Gastroesophageal sphincter (tissue), 3 donors: ENCODE measurements at regions not wholly inside any gene's neighbourhood (a gene's known extent, or its start where the extent isn't known, plus 50 kb on each side); places are given as distances from the start of the nearest gene placed in this dataset.

Experiments
- CTCF ChIP-seq, 4 experiments: fragments of 200-600 bp in 2 of 4; fragments of 450-650 bp in 2 of 4; sonication (generic) in 1 of 4; IDR thresholded peaks; one replicate each; pipeline ENCODE4 v1.5.1; 2017 to 2019; ENCODE audit warnings: antibody characterized with exemption in 4 of 4, mild to moderate bottlenecking in 2 of 4, moderate library complexity in 2 of 4
- POLR2A ChIP-seq, 2 donors: fragments of 450-650 bp; IDR thresholded peaks; one replicate each; pipeline ENCODE4 v1.6.1; 2017; ENCODE audit warnings: antibody characterized with exemption in 2 of 2, mild to moderate bottlenecking in 2 of 2, moderate library complexity in 1 of 2
- POLR2AphosphoS5 ChIP-seq: sonication (generic); formaldehyde crosslinking; IDR thresholded peaks from one replicate; pipeline ENCODE4 v1.6.1; 2017; ENCODE audit warnings: antibody characterized with exemption

- TF ChIP-seq CTCF (IDR thresholded peaks at IDR 0.05) = no peak
- no peak for TF ChIP-seq POLR2A (IDR thresholded peaks at IDR 0.05)
- TF ChIP-seq POLR2AphosphoS5 = no peak
Measured at GRCh38 chr6:23672737-23673136, 453.3 kb upstream of the NRSN1 start.
